Testis (tissue), 2 donors: ENCODE measurements at regions not wholly inside any gene's neighbourhood (a gene's known extent, or its start where the extent isn't known, plus 50 kb on each side); places are given as distances from the start of the nearest gene placed in this dataset.

Experiments
- POLR2A ChIP-seq: fragments of 450-650 bp; IDR thresholded peaks from one replicate; pipeline ENCODE4 v1.6.1; 2017; ENCODE audit warnings: antibody characterized with exemption, mild to moderate bottlenecking, moderate library complexity
- TF ChIP-seq, protein P1 (sequence below), 3 experiments: fragments of 450-650 bp in 2 of 3; fragments of 200-600 bp in 1 of 3; sonication (generic) in 1 of 3; IDR thresholded peaks; one replicate each; pipeline ENCODE4 v1.5.1; 2016 to 2019; ENCODE audit warnings: antibody characterized with exemption in 3 of 3, mild to moderate bottlenecking in 2 of 3, moderate library complexity in 1 of 3

GRCh38 chr2:234419726-234420125 lies 77.2 kb downstream of the ARL4C start:
- TF ChIP-seq, protein P1, sequence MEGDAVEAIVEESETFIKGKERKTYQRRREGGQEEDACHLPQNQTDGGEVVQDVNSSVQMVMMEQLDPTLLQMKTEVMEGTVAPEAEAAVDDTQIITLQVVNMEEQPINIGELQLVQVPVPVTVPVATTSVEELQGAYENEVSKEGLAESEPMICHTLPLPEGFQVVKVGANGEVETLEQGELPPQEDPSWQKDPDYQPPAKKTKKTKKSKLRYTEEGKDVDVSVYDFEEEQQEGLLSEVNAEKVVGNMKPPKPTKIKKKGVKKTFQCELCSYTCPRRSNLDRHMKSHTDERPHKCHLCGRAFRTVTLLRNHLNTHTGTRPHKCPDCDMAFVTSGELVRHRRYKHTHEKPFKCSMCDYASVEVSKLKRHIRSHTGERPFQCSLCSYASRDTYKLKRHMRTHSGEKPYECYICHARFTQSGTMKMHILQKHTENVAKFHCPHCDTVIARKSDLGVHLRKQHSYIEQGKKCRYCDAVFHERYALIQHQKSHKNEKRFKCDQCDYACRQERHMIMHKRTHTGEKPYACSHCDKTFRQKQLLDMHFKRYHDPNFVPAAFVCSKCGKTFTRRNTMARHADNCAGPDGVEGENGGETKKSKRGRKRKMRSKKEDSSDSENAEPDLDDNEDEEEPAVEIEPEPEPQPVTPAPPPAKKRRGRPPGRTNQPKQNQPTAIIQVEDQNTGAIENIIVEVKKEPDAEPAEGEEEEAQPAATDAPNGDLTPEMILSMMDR (IDR thresholded peaks at IDR 0.05): no peak
- TF ChIP-seq POLR2A: no peak
